M059J (cell line): ENCODE measurements at regions not wholly inside any gene's neighbourhood (a gene's known extent, or its start where the extent isn't known, plus 50 kb on each side); places are given as distances from the start of the nearest gene placed in this dataset.
"Not testable (repeated sequence)": the region's sequence is repeated elsewhere in the genome, so short reads cannot be mapped to it uniquely, and the experiment has no call there.

ENCODE experiments used
- DNase-seq: peaks from one replicate; pipeline ENCODE4 v3.0.0-alpha.2; 2012; ENCODE audit warnings: low read depth

- no peak for DNase-seq
Observed at GRCh38 chr2:187684174-187684573, 129.9 kb upstream of the TFPI start.

GRCh38 chr2:187686416-187687024 lies 132.3 kb upstream of the TFPI start:
- DNase-seq = no peak

GRCh38 chr2:187687585-187687984 lies 133.3 kb upstream of the TFPI start:
- DNase-seq = no peak

DNA sequence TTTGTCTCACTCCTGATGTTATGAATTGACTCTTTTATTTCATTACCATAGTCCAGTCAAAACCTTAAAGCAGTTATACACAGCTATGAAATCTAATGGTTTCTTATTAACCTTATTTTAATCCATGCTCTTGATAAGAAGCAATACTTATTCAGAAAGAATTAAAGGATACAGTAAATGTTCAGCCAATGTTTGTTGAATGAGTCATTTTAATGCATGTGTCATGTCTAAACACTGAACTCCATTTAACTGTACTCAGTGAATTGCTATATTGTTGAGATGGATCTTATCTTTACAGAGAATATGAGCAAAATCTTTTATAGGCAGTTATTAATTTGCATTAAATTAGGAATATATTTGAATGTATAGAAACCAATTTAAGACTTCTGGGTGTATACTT lies 135.1 kb upstream of the TFPI start:
- DNase-seq = peak; percentile 48

DNA sequence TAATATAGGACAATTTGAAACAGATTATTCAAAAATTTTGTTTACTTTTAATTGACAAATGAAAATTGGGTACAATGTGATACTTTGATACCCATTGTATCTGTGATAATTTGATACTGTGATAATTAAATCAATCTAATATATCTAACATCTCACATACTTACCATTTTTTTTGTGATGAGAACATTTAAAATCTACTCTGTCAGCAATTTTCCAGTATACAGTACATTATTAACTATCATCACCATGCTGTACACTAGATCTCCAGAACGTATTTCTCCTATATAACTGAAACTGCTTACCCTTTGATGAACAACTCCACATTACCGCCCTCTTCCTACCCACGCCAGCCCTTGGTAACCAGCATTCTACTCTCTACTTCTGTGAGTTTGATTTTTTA lies 139.7 kb upstream of the TFPI start:
- DNase-seq = no peak

- not testable (repeated sequence) for DNase-seq
Observed at GRCh38 chr2:187696644-187697043, 142.4 kb upstream of the TFPI start.

GRCh38 chr2:187698374-187699110 lies 144.3 kb upstream of the TFPI start:
- no peak for DNase-seq

GRCh38 chr2:187702157-187702556 lies 147.9 kb upstream of the TFPI start:
- DNase-seq = no peak

- DNase-seq = no peak
Observed at GRCh38 chr2:187708272-187708671, 154.0 kb upstream of the TFPI start.

GRCh38 chr2:187709065-187709464 lies 154.8 kb upstream of the TFPI start:
- no peak for DNase-seq

DNA sequence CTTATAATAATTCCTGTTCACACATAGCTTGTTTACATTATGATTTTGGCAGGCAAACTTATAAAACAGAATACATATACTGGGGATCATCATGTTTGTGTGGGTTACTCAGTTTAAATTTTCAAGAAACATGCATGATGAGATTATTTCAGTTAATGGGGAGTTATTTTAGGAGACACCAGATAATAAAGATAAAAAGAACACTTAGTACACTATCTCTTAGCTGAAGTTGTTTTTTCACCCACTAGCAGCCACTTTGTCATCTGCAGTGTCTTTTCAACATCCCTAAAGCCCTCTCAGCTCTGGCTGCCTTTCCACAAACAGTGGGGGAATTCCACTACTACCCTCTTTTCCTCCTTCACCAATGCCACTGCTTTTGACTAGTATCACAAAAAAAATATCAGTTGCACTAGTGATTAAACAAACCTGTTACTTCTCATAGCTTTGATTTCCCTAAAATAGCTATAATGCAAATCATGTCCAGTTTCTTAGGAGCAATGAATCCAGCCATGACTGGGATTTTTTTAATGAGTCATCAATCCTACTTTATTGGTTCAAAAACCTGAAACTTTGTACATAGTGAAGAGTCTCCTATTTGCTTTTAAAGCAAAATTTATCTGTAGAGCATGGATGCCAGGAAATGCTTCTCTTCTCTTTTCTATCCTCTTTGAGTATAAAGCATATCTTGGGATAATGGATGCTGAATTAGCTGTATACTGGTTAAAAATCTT lies 156.7 kb upstream of the TFPI start:
- DNase-seq = peak; percentile 2

DNA sequence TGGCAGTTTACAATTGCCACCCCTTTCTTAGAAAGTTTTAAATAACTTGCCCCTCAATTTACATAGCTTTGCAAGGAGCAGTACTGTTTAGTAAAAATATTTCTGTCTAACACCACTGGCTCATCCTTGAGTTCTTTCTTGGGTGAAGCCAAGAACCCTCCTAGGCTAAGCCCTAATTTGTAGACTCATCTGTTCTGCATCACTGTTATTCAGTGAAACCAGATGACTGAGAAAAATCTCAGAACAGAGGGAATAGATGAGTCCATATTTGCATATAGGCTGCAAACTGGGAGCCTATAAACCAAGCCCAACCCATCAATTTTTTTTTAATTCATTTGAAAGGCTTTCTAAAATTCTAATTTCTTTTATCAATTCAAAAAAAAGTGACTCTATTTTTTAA lies 161.4 kb upstream of the TFPI start:
- DNase-seq = no peak

- DNase-seq = no peak
Observed at GRCh38 chr2:187716301-187716700, 162.1 kb upstream of the TFPI start.

DNA sequence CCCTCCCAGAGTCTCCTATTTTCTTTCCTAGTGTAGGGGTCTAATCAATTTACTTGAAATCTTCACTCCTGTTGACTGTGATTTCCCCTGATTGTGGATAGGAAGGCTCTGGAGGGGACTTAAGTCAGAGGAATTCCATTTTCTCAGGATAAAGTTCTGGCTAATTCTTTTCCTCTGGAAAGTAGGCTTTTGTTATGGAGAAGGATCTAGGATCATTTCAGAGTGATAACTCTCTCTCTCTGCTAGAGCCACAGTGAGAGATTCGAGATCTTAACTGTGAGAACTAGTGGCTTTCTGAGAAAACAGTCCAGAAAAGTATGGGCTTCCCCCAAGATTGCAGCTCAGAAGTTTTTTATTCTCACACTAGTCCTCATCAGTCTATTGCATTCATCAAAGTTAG lies 163.9 kb upstream of the TFPI start:
- DNase-seq = no peak

DNA sequence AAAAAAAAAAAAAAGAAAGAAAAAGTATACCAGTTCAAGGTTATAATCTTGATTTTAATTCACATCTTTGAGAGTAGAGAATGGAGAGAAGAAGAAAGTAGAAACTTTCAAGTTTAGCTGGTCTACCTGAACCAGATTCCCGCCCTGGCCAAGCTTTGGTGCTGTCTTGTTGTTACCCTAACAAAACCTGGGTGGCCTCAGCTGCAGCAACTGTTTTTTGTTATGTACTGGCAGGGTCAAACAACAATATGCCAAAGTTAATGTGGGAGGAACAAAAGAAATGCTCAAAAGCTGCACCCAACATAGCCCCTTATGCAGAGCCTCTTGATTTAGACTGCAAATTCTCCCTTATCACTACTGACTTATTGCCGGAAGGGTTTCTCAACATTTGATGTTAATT lies 165.3 kb upstream of the TFPI start:
- no peak for DNase-seq

GRCh38 chr2:187748958-187749357 lies 194.7 kb upstream of the TFPI start:
- DNase-seq = no peak

DNA sequence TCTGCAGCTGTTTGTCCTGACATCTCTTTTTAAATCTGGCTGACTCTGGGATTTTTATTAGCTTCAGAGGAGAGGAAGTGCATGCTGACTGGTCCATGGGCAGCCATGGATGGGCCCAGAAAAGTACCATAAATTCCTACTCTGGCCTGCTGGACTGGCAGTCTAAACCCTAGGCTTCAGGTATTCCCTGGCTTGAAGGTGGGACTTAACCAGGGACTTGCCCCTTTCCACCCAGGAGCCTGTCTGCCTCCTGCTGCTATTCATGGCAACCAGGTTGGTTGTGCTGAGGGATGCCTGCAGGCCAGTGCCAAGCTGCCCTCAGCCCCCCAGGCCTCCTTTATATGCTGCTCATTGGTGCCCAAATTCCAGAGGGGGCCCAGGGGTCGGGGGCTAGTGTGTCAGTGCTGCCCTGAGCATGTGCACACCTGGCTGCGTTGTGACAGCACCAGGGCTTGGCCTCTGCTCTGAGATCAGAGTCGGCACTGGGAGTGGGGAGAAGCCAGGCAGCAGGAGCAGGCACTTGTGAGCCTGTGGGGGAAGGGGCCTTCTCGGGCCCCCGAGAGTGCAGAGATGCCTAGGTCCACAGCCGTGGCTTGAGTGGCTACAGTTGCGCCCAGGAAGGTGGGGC lies 195.7 kb upstream of the TFPI start:
- no peak for DNase-seq

- DNase-seq = no peak
Observed at GRCh38 chr2:187768995-187769394, 214.8 kb upstream of the TFPI start.

GRCh38 chr2:187769437-187769836 lies 215.2 kb upstream of the TFPI start:
- DNase-seq = no peak

DNA sequence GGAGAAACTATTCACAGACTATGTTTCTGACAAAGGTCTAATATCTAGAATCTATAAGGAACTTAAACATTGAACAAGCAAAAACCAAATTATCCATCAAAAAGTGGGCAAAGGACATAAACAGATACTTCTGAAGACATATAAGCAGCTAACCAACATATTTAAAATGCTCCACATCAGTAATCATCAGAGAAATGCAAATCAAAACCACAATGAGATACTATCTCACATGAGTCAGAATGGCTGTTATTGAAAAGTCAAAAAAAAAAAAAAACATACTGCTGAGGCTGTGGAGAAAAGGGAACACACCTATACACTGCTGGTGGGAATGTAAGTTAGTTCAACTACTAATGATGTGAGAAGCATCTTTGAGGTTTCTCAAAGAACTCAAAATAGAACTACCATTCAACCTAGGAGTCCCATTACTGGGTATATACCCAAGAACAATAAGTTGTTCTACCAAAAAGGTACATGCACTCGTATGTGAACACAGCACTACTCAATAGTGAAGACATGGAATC lies 220.4 kb upstream of the TFPI start:
- DNase-seq = peak; percentile 81

- DNase-seq = no peak
Observed at GRCh38 chr2:187775196-187775595, 221.0 kb upstream of the TFPI start.

DNA sequence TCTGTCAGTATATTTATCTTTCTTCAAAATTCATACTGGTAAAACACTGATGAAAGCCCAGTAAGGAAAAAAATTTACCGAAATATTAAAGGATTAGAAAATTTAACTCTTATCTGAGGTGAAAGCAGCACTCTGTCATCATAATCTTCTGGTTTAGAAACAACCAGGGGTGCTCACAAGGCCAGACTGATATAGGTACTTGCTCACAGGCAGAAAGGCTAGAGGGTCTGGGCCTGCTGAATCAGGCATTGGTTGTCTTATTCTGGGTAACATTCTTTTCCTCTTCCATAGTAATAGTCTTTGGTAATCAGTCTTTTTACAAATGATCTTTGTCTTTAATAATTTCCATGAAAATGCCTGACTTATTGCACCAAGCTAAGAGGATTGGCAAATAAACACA lies 221.4 kb upstream of the TFPI start:
- peak; percentile 1 for DNase-seq
